ENCODE measurements at regions not wholly inside any gene's neighbourhood (a gene's known extent, or its start where the extent isn't known, plus 50 kb on each side); places are given as distances from the start of the nearest gene placed in this dataset.
"Not testable (repeated sequence)": the region's sequence is repeated elsewhere in the genome, so short reads cannot be mapped to it uniquely, and the experiment has no call there.

DNA sequence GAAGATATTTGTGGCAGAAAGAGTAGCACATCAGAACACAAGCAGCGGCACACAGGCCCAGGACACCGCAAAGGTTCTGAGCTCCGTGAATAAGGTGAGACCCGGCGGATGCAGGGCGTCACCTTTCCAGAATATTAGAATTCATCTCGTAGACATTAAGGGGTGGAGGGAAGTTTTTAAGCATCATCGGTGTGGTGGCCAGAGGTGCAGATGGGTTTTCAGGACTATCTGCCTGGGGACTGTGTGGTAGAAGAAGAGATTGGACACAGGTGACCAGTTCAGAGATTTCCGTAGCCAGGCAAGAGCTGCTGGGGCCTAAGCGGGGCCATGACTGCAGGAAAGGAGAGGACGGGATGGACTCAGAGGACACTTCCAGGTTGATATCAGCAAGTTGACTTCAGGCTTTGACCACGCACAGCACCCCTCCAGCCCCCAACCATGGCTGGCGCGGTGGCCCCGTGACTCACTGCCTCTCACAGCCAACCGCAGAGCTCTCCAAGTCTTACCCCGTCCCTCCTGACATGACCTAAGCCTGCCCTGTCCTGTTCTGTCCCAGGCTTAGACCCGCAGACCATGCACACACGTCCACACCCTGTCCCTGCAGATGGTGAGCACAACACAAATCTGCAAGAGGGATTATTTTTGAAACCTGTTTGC, 97.2 kb downstream of the OAT start:
- no peak overlapping the region for H3K4me3 ChIP-seq (ENCODE audit: low read depth, low read length)
- POLR2A ChIA-PET, result interaction anchor here (0.7 kb wide), 1 partner anchor 276 kb away, joined by 3 read pairs; no protein-coding TSS in a partner anchor
- DNase-seq, result peak in 1 of 2 experiments; percentile 17
- Mint-ChIP-seq H3K4me3 (ENCODE audit: unreplicated experiment) (no peak overlapping the region), H3K27me3 (ENCODE audit: insufficient read depth, unreplicated experiment) (peaks cover 4% of the 10 kb centered on the region), H3K36me3 (ENCODE audit: insufficient read depth, unreplicated experiment) (no peaks in the 10 kb centered on the region), H3K27ac (ENCODE audit: unreplicated experiment) (no peak overlapping the region), H3K4me1 (ENCODE audit: low read depth, unreplicated experiment) (no peaks in the 10 kb centered on the region), H3K9me3 (ENCODE audit: unreplicated experiment) (no peaks in the 10 kb centered on the region)
- H3K27me3 ChIP-seq (replicated peaks; ENCODE audit: control insufficient read depth, insufficient read depth, low read length), result no peaks in the 10 kb centered on the region; the same call in 1 of the 2 replicates
- intact Hi-C loops (cut with micrococcal nuclease; ENCODE audit: unreplicated experiment), result no loop called here
- no peaks in the 10 kb centered on the region for H3K36me3 ChIP-seq (ENCODE audit: control insufficient read depth, insufficient read depth, low read length)
- BruUV-seq (replicated peaks), result no TSS peak
- H3K4me1 ChIP-seq, result no peaks in the 10 kb centered on the region
- no peaks in the 10 kb centered on the region for H3K9me3 ChIP-seq
- no peak for TF ChIP-seq CTCF (IDR thresholded peaks at IDR 0.05; ENCODE audit: insufficient read depth in 1 of 2, low read depth in 1 of 2, low read length in 1 of 2, severe bottlenecking in 1 of 2, unreplicated experiment in 1 of 2)
- CTCF ChIA-PET, result no interaction called here

- Mint-ChIP-seq H3K27me3 (ENCODE audit: insufficient read depth, unreplicated experiment) (peaks cover 7% of the 10 kb centered on the region), H3K9me3 (ENCODE audit: unreplicated experiment) (no peaks in the 10 kb centered on the region), H3K36me3 (ENCODE audit: insufficient read depth, unreplicated experiment) (no peaks in the 10 kb centered on the region), H3K4me3 (ENCODE audit: unreplicated experiment) (no peak overlapping the region), H3K27ac (ENCODE audit: unreplicated experiment) (no peak overlapping the region), H3K4me1 (ENCODE audit: low read depth, unreplicated experiment) (no peaks in the 10 kb centered on the region)
- H3K27me3 ChIP-seq (replicated peaks; ENCODE audit: control insufficient read depth, insufficient read depth, low read length), result no peaks in the 10 kb centered on the region; the same call in 1 of the 2 replicates
- CTCF ChIA-PET, result no interaction called here
- no peaks in the 10 kb centered on the region for H3K36me3 ChIP-seq (ENCODE audit: control insufficient read depth, insufficient read depth, low read length)
- no peak overlapping the region for H3K4me3 ChIP-seq (ENCODE audit: low read depth, low read length)
- BruUV-seq (replicated peaks), result no TSS peak
- peak in 1 of 2 experiments; percentile 24 for DNase-seq
- POLR2A ChIA-PET, result interaction anchor here (0.7 kb wide), 1 partner anchor 276 kb away, joined by 3 read pairs; no protein-coding TSS in a partner anchor
- TF ChIP-seq CTCF (IDR thresholded peaks at IDR 0.05; ENCODE audit: insufficient read depth in 1 of 2, low read depth in 1 of 2, low read length in 1 of 2, severe bottlenecking in 1 of 2, unreplicated experiment in 1 of 2), result no peak
- intact Hi-C loops (cut with micrococcal nuclease; ENCODE audit: unreplicated experiment), result no loop called here
- H3K4me1 ChIP-seq, result no peaks in the 10 kb centered on the region
- no peaks in the 10 kb centered on the region for H3K9me3 ChIP-seq
Measured at GRCh38 chr10:124320778-124321432, 97.8 kb downstream of the OAT start.

- ChIA-PET CTCF (no interaction called here), POLR2A (no interaction called here)
- BruUV-seq (replicated peaks), result no TSS peak
- H3K36me3 Mint-ChIP-seq (ENCODE audit: insufficient read depth, unreplicated experiment), result no peaks in the 10 kb centered on the region
- H3K4me3 ChIP-seq (ENCODE audit: low read depth, low read length), result no peak overlapping the region
- H3K4me1 ChIP-seq, result no peaks in the 10 kb centered on the region
- DNase-seq, result peak in 1 of 2 experiments; percentile 11
- no peaks in the 10 kb centered on the region for H3K4me1 Mint-ChIP-seq (ENCODE audit: low read depth, unreplicated experiment)
- intact Hi-C loops (cut with micrococcal nuclease; ENCODE audit: unreplicated experiment), result no loop called here
- H3K36me3 ChIP-seq (ENCODE audit: control insufficient read depth, insufficient read depth, low read length), result no peaks in the 10 kb centered on the region
- TF ChIP-seq CTCF (IDR thresholded peaks at IDR 0.05; ENCODE audit: insufficient read depth in 1 of 2, low read depth in 1 of 2, low read length in 1 of 2, severe bottlenecking in 1 of 2, unreplicated experiment in 1 of 2), result no peak
- no peak overlapping the region for H3K27ac Mint-ChIP-seq (ENCODE audit: unreplicated experiment)
- peaks cover 6% of the 10 kb centered on the region for H3K27me3 Mint-ChIP-seq (ENCODE audit: insufficient read depth, unreplicated experiment)
- H3K9me3 ChIP-seq, result no peaks in the 10 kb centered on the region
- H3K27me3 ChIP-seq (replicated peaks; ENCODE audit: control insufficient read depth, insufficient read depth, low read length), result no peaks in the 10 kb centered on the region; the same call in 1 of the 2 replicates
- H3K9me3 Mint-ChIP-seq (ENCODE audit: unreplicated experiment), result no peaks in the 10 kb centered on the region
- H3K4me3 Mint-ChIP-seq (ENCODE audit: unreplicated experiment), result no peak overlapping the region
Measured at GRCh38 chr10:124319926-124320391, 98.8 kb downstream of the OAT start.

- BruUV-seq (replicated peaks); H3K9me3 ChIP-seq; POLR2A ChIA-PET; H3K9me3 Mint-ChIP-seq (ENCODE audit: unreplicated experiment); H3K27me3 Mint-ChIP-seq (ENCODE audit: insufficient read depth, unreplicated experiment); H3K36me3 ChIP-seq (ENCODE audit: control insufficient read depth, insufficient read depth, low read length); intact Hi-C loops (cut with micrococcal nuclease; ENCODE audit: unreplicated experiment); H3K4me1 ChIP-seq; H3K27ac Mint-ChIP-seq (ENCODE audit: unreplicated experiment); CTCF ChIA-PET; H3K4me3 Mint-ChIP-seq (ENCODE audit: unreplicated experiment); H3K36me3 Mint-ChIP-seq (ENCODE audit: insufficient read depth, unreplicated experiment); H3K27me3 ChIP-seq (replicated peaks; ENCODE audit: control insufficient read depth, insufficient read depth, low read length); DNase-seq; H3K4me1 Mint-ChIP-seq (ENCODE audit: low read depth, unreplicated experiment); H3K4me3 ChIP-seq (ENCODE audit: low read depth, low read length): not testable (repeated sequence)
Measured at GRCh38 chr10:124319520-124319919, 99.2 kb downstream of the OAT start.
